Stimulated activated effector memory CD8-positive, alpha-beta T cell treated with anti-CD3 and anti-CD28 coated beads, Interleukin-12 subunit alpha, Interleukin-12 subunit beta, amount 100 ng/mL, for 72 hours (primary cell): ENCODE measurements at regions not wholly inside any gene's neighbourhood (a gene's known extent, or its start where the extent isn't known, plus 50 kb on each side); places are given as distances from the start of the nearest gene placed in this dataset.

Experiments used
- ATAC-seq: fragments of 150-1000 bp; cut with Tn5 transposase; 2 replicates; pipeline ENCODE4 v1.10.0; 2021
- DNase-seq, 2 donors: peaks; one replicate each; pipeline ENCODE4 v3.0.0; 2021 to 2022; ENCODE audit warnings: low spot score in 2 of 2
- H3K27ac Mint-ChIP-seq: one replicate; pipeline ENCODE4 v1.8.0; 2022; ENCODE audit warnings: mild to moderate bottlenecking, mixed read lengths
- H3K36me3 Mint-ChIP-seq: one replicate; pipeline ENCODE4 v1.8.0; 2022; ENCODE audit warnings: mild to moderate bottlenecking, mixed read lengths
- H3K4me1 Mint-ChIP-seq: one replicate; pipeline ENCODE4 v1.8.0; 2022; ENCODE audit warnings: mixed read lengths
- H3K4me3 Mint-ChIP-seq: one replicate; pipeline ENCODE4 v1.8.0; 2022; ENCODE audit warnings: mild to moderate bottlenecking, mixed read lengths
- H3K9me3 Mint-ChIP-seq: one replicate; pipeline ENCODE4 v1.8.0; 2022; ENCODE audit warnings: mixed read lengths

- H3K9me3 Mint-ChIP-seq = no peaks in the 10 kb centered on the region
Measured at GRCh38 chr1:4275083-4275482, 375.0 kb upstream of the C1orf174 start.

GRCh38 chr1:4276238-4276637, 376.2 kb upstream of the C1orf174 start:
- no peak overlapping the region for H3K27ac Mint-ChIP-seq
- no peaks in the 10 kb centered on the region for H3K9me3 Mint-ChIP-seq
- H3K4me1 Mint-ChIP-seq = no peaks in the 10 kb centered on the region
- H3K4me3 Mint-ChIP-seq = no peak overlapping the region
- ATAC-seq (no peak), DNase-seq (no peak)
- H3K36me3 Mint-ChIP-seq = no peaks in the 10 kb centered on the region

More at GRCh38 chr1:4275083-4275482, 375.0 kb upstream of the C1orf174 start:
- Mint-ChIP-seq H3K36me3 (no peaks in the 10 kb centered on the region), H3K4me1 (no peaks in the 10 kb centered on the region), H3K4me3 (no peak overlapping the region), H3K27ac (no peak overlapping the region)
- no peak for ATAC-seq
- DNase-seq = no peak

- Mint-ChIP-seq H3K27ac (no peak overlapping the region), H3K4me3 (no peak overlapping the region), H3K36me3 (no peaks in the 10 kb centered on the region), H3K4me1 (no peaks in the 10 kb centered on the region), H3K9me3 (no peaks in the 10 kb centered on the region)
- no peak for ATAC-seq
- no peak for DNase-seq
Measured at GRCh38 chr1:4277598-4277997, 376.8 kb upstream of the AJAP1 start.

- Mint-ChIP-seq H3K9me3 (no peaks in the 10 kb centered on the region), H3K4me3 (no peak overlapping the region), H3K4me1 (no peaks in the 10 kb centered on the region), H3K27ac (no peak overlapping the region), H3K36me3 (no peaks in the 10 kb centered on the region)
- no peak for ATAC-seq
- no peak for DNase-seq
Measured at GRCh38 chr1:4284976-4285375, 369.4 kb upstream of the AJAP1 start.

GRCh38 chr1:4292861-4293260, 361.5 kb upstream of the AJAP1 start:
- no peak for ATAC-seq
- Mint-ChIP-seq H3K36me3 (no peaks in the 10 kb centered on the region), H3K4me3 (no peak overlapping the region)

GRCh38 chr1:4298361-4299083, 355.9 kb upstream of the AJAP1 start:
- no peak for ATAC-seq
- Mint-ChIP-seq H3K4me1 (no peaks in the 10 kb centered on the region), H3K36me3 (no peaks in the 10 kb centered on the region), H3K4me3 (no peak overlapping the region), H3K27ac (no peak overlapping the region), H3K9me3 (peaks cover 16% of the 10 kb centered on the region)
- no peak for DNase-seq

More at GRCh38 chr1:4292861-4293260, 361.5 kb upstream of the AJAP1 start:
- no peak for DNase-seq
- Mint-ChIP-seq H3K9me3 (peaks cover 10% of the 10 kb centered on the region), H3K4me1 (no peaks in the 10 kb centered on the region), H3K27ac (no peak overlapping the region)

- DNase-seq = no peak
- Mint-ChIP-seq H3K9me3 (peaks cover 17% of the 10 kb centered on the region), H3K4me1 (no peaks in the 10 kb centered on the region), H3K27ac (no peak overlapping the region), H3K4me3 (no peak overlapping the region), H3K36me3 (no peaks in the 10 kb centered on the region)
- ATAC-seq = no peak
Measured at GRCh38 chr1:4301007-4301406, 353.4 kb upstream of the AJAP1 start.

- DNase-seq = no peak
- H3K4me3 Mint-ChIP-seq = no peak overlapping the region
- H3K36me3 Mint-ChIP-seq = no peaks in the 10 kb centered on the region
- no peak overlapping the region for H3K27ac Mint-ChIP-seq
- no peak for ATAC-seq
- no peaks in the 10 kb centered on the region for H3K4me1 Mint-ChIP-seq
- H3K9me3 Mint-ChIP-seq = peaks cover 8% of the 10 kb centered on the region
Measured at GRCh38 chr1:4303303-4303702, 351.1 kb upstream of the AJAP1 start.

GRCh38 chr1:4305526-4306301, 348.7 kb upstream of the AJAP1 start:
- Mint-ChIP-seq H3K4me3 (no peak overlapping the region), H3K9me3 (peaks cover 8% of the 10 kb centered on the region), H3K27ac (no peak overlapping the region), H3K36me3 (no peaks in the 10 kb centered on the region), H3K4me1 (no peaks in the 10 kb centered on the region)
- no peak for DNase-seq
- ATAC-seq = no peak

GRCh38 chr1:4306559-4307467, 347.6 kb upstream of the AJAP1 start:
- H3K4me1 Mint-ChIP-seq = no peaks in the 10 kb centered on the region
- no peak overlapping the region for H3K27ac Mint-ChIP-seq
- DNase-seq (no peak), ATAC-seq (no peak)
- H3K36me3 Mint-ChIP-seq = no peaks in the 10 kb centered on the region
- H3K4me3 Mint-ChIP-seq = no peak overlapping the region
- peaks cover 8% of the 10 kb centered on the region for H3K9me3 Mint-ChIP-seq

- no peaks in the 10 kb centered on the region for H3K4me1 Mint-ChIP-seq
- H3K27ac Mint-ChIP-seq = no peak overlapping the region
- DNase-seq = no peak
- no peak overlapping the region for H3K4me3 Mint-ChIP-seq
- no peaks in the 10 kb centered on the region for H3K36me3 Mint-ChIP-seq
- H3K9me3 Mint-ChIP-seq = peaks cover 8% of the 10 kb centered on the region
- no peak for ATAC-seq
Measured at GRCh38 chr1:4307468-4307845, 347.0 kb upstream of the AJAP1 start.

GRCh38 chr1:4307911-4308545, 346.4 kb upstream of the AJAP1 start:
- H3K9me3 Mint-ChIP-seq = peaks cover 4% of the 10 kb centered on the region
- no peaks in the 10 kb centered on the region for H3K4me1 Mint-ChIP-seq
- DNase-seq (no peak), ATAC-seq (no peak)
- no peak overlapping the region for H3K27ac Mint-ChIP-seq
- no peak overlapping the region for H3K4me3 Mint-ChIP-seq
- no peaks in the 10 kb centered on the region for H3K36me3 Mint-ChIP-seq

- Mint-ChIP-seq H3K9me3 (no peaks in the 10 kb centered on the region), H3K4me1 (no peaks in the 10 kb centered on the region)
Measured at GRCh38 chr1:4308806-4309205, 345.6 kb upstream of the AJAP1 start.

GRCh38 chr1:4309676-4310320, 344.6 kb upstream of the AJAP1 start:
- H3K4me1 Mint-ChIP-seq = no peaks in the 10 kb centered on the region
- H3K27ac Mint-ChIP-seq = no peak overlapping the region
- H3K36me3 Mint-ChIP-seq = no peaks in the 10 kb centered on the region
- no peak for DNase-seq
- H3K4me3 Mint-ChIP-seq = no peak overlapping the region
- peaks cover 5% of the 10 kb centered on the region for H3K9me3 Mint-ChIP-seq
- ATAC-seq = peak; percentile 36

More at GRCh38 chr1:4308806-4309205, 345.6 kb upstream of the AJAP1 start:
- H3K36me3 Mint-ChIP-seq = no peaks in the 10 kb centered on the region
- ATAC-seq = no peak
- DNase-seq = no peak
- no peak overlapping the region for H3K27ac Mint-ChIP-seq
- H3K4me3 Mint-ChIP-seq = no peak overlapping the region
